WTC11 (cell line): ENCODE measurements at regions not wholly inside any gene's neighbourhood (a gene's known extent, or its start where the extent isn't known, plus 50 kb on each side); places are given as distances from the start of the nearest gene placed in this dataset.

ENCODE experiments used
- ATAC-seq: fragments of 200-7000 bp; cut with Tn5 transposase; 2 replicates; pipeline ENCODE4 v1.10.0; 2021; ENCODE audit warnings: mild to moderate bottlenecking, moderate library complexity
- CTCF ChIA-PET: fragments of 300-600 bp; sonication (Branson Sonifier 250); formaldehyde crosslinking; loops from one replicate; lab custom pipeline; 2021; ENCODE audit warnings: antibody characterized with exemption; lab: Charles Lee
- POLR2A ChIA-PET: fragments of 350-600 bp; sonication (Branson Sonifier 250); formaldehyde crosslinking; loops from one replicate; lab custom pipeline; 2021; ENCODE audit warnings: antibody characterized with exemption; lab: Charles Lee
- DNase-seq: peaks from one replicate; pipeline ENCODE4 v3.0.0; 2021; ENCODE audit warnings: low spot score
- H3K27ac Mint-ChIP-seq: 2 replicates; pipeline ENCODE4 v1.8.0; 2021; ENCODE audit warnings: mixed read lengths
- H3K27me3 Mint-ChIP-seq: 2 replicates; pipeline ENCODE4 v1.8.0; 2021; ENCODE audit warnings: low read depth, mild to moderate bottlenecking, moderate library complexity, mixed read lengths
- H3K36me3 Mint-ChIP-seq: 2 replicates; pipeline ENCODE4 v1.8.0; 2021; ENCODE audit warnings: mixed read lengths
- H3K4me1 Mint-ChIP-seq: 2 replicates; pipeline ENCODE4 v1.8.0; 2022; ENCODE audit warnings: mixed read lengths
- H3K4me3 Mint-ChIP-seq: 2 replicates; pipeline ENCODE4 v1.8.0; 2021; ENCODE audit warnings: mild to moderate bottlenecking, moderate library complexity, mixed read lengths
- H3K9me3 Mint-ChIP-seq: 2 replicates; pipeline ENCODE4 v1.8.0; 2021; ENCODE audit warnings: mixed read lengths
- AR ChIP-seq: fragments of 250-450 bp; sonication (Bioruptor Pico); IDR thresholded peaks from 2 replicates; pipeline ENCODE4 v1.9.0; 2021; ENCODE audit warnings: mild to moderate bottlenecking
- CREM ChIP-seq: sonication (generic); formaldehyde crosslinking; IDR thresholded peaks from 2 replicates; pipeline ENCODE4 v1.8.1; 2022; ENCODE audit warnings: mild to moderate bottlenecking, missing genetic modification reagents, moderate library complexity
- EMX1 ChIP-seq: fragments of 250-450 bp; sonication (Bioruptor Pico); IDR thresholded peaks from 2 replicates; pipeline ENCODE4 v1.8.0; 2021; ENCODE audit warnings: mild to moderate bottlenecking
- ETV6 ChIP-seq: sonication (generic); formaldehyde crosslinking; IDR thresholded peaks from 2 replicates; pipeline ENCODE4 v1.8.1; 2022; ENCODE audit warnings: mild to moderate bottlenecking, missing genetic modification reagents
- GRHL2 ChIP-seq: fragments of 250-450 bp; sonication (Bioruptor Pico); IDR thresholded peaks from 2 replicates; pipeline ENCODE4 v1.8.0; 2022; ENCODE audit warnings: mild to moderate bottlenecking, moderate library complexity; ENCODE audit not compliant: insufficient replicate concordance, severe bottlenecking
- KAT7 ChIP-seq: sonication (generic); formaldehyde crosslinking; IDR thresholded peaks from 2 replicates; pipeline ENCODE4 v1.8.1; 2023; ENCODE audit warnings: missing genetic modification reagents, mild to moderate bottlenecking, borderline replicate concordance
- MXD4 ChIP-seq: fragments of 250-450 bp; sonication (Bioruptor Pico); IDR thresholded peaks from 2 replicates; pipeline ENCODE4 v1.8.0; 2021; ENCODE audit warnings: mild to moderate bottlenecking, moderate library complexity, borderline replicate concordance
- PRDM15 ChIP-seq: sonication (generic); formaldehyde crosslinking; IDR thresholded peaks from 2 replicates; pipeline ENCODE4 v1.8.0; 2022; ENCODE audit warnings: missing genetic modification reagents
- RORB ChIP-seq: fragments of 250-450 bp; sonication (Bioruptor Pico); IDR thresholded peaks from 2 replicates; pipeline ENCODE4 v1.9.0; 2021; ENCODE audit warnings: mild to moderate bottlenecking
- SMAD4 ChIP-seq: sonication (generic); formaldehyde crosslinking; IDR thresholded peaks from 2 replicates; pipeline ENCODE4 v1.8.0; 2022; ENCODE audit warnings: mild to moderate bottlenecking, missing genetic modification reagents
- USF2 ChIP-seq: sonication (generic); formaldehyde crosslinking; IDR thresholded peaks from 2 replicates; pipeline ENCODE4 v1.8.1; 2023; ENCODE audit warnings: mild to moderate bottlenecking, missing genetic modification reagents, moderate library complexity
- ZBTB43 ChIP-seq: sonication (generic); formaldehyde crosslinking; IDR thresholded peaks from 2 replicates; pipeline ENCODE4 v1.8.1; 2023; ENCODE audit warnings: mild to moderate bottlenecking, missing genetic modification reagents
- ZNF219 ChIP-seq: sonication (generic); formaldehyde crosslinking; IDR thresholded peaks from 2 replicates; pipeline ENCODE4 v1.8.0; 2023; ENCODE audit warnings: missing genetic modification reagents, mild to moderate bottlenecking, borderline replicate concordance
- ZNF232 ChIP-seq: sonication (generic); formaldehyde crosslinking; IDR thresholded peaks from 2 replicates; pipeline ENCODE4 v1.8.0; 2022; ENCODE audit warnings: mild to moderate bottlenecking, missing genetic modification reagents
- ZNF317 ChIP-seq: sonication (generic); formaldehyde crosslinking; IDR thresholded peaks from 2 replicates; pipeline ENCODE4 v1.8.1; 2023; ENCODE audit warnings: low read depth, mild to moderate bottlenecking, moderate library complexity, missing genetic modification reagents, borderline replicate concordance
- ZNF425 ChIP-seq: fragments of 250-450 bp; sonication (Bioruptor Pico); conservative IDR thresholded peaks from 2 replicates; pipeline ENCODE4 v1.9.0; 2021; ENCODE audit warnings: mild to moderate bottlenecking
- TF ChIP-seq, protein P1 (sequence below): sonication (generic); formaldehyde crosslinking; IDR thresholded peaks from 2 replicates; pipeline ENCODE4 v1.8.1; 2022; ENCODE audit warnings: low read depth, missing genetic modification reagents, borderline replicate concordance

DNA sequence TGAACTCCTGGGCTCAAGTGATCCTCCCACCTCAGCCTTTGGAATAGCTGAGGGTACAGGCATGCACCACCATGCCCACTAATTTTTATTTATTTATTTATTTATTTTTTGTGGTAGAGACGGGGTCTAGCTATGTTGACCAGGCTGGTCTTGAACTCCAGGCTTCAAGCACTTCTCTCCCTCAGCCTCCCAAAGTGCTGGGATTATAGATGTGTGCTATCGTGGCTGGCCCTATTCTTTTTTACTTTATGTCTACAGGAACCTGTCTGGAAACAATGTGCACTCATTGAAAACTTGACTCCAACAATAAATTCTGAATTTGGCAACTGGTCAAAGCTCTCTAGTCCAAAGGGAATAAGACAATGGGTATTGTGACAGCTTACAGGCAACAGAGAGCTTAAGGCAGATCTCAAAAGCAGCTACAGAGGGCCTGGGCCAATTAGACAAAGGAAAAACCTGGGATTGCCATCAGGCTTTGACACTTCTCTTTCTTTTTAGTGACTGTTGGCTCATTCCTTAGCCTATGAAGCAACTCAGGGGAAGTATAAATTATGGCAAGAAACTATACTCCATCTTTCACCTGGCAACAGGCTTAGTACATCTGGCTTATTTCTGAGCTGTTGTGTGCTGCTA, 55.1 kb upstream of the RAPGEF4 start (continued):
- TF ChIP-seq PRDM15 (CRISPR knock-in tag) (no peak), ZNF425 (no peak), EMX1 (no peak)
- TF ChIP-seq, protein P1, sequence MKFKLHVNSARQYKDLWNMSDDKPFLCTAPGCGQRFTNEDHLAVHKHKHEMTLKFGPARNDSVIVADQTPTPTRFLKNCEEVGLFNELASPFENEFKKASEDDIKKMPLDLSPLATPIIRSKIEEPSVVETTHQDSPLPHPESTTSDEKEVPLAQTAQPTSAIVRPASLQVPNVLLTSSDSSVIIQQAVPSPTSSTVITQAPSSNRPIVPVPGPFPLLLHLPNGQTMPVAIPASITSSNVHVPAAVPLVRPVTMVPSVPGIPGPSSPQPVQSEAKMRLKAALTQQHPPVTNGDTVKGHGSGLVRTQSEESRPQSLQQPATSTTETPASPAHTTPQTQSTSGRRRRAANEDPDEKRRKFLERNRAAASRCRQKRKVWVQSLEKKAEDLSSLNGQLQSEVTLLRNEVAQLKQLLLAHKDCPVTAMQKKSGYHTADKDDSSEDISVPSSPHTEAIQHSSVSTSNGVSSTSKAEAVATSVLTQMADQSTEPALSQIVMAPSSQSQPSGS (CRISPR knock-in tag) = no peak

DNA sequence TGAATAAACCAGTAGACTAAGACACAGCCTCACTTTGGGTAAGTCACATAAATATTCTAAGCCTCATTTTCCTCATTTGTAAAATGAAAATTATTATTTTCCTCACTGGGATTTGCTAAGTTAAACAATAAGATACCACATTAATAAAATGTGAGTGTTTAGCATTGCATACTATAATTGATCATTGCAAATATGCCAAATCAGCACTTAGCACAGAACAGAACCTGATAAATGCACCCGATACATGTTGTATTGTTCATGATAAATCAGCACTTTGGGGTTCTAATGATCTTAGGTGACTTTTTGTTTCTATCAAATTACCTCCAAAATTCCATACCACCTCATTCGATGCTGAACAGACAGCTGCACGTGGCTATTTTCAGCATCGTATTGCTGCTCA, 50.2 kb upstream of the RAPGEF4 start:
- Mint-ChIP-seq H3K4me1 (no peaks in the 10 kb centered on the region), H3K36me3 (peaks cover 24% of the 10 kb centered on the region), H3K27me3 (no peaks in the 10 kb centered on the region; the same call in 1 of the 2 replicates), H3K27ac (no peak overlapping the region), H3K9me3 (peaks cover 57% of the 10 kb centered on the region), H3K4me3 (no peak overlapping the region)
- DNase-seq (no peak), ATAC-seq (no peak)
- no peak for TF ChIP-seq CREM
- no peak for TF ChIP-seq SMAD4 (CRISPR knock-in tag)
- TF ChIP-seq GRHL2 (CRISPR knock-in tag) = no peak
- TF ChIP-seq RORB = no peak
- TF ChIP-seq AR = no peak
- no peak for TF ChIP-seq ZBTB43
- no peak for TF ChIP-seq ETV6 (CRISPR knock-in tag)
- no peak for TF ChIP-seq ZNF317 (CRISPR knock-in tag)
- no peak for TF ChIP-seq ZNF219
- no peak for TF ChIP-seq ZNF232 (CRISPR knock-in tag)
- TF ChIP-seq KAT7 (CRISPR knock-in tag) = no peak
- no peak for TF ChIP-seq USF2 (CRISPR knock-in tag)
- TF ChIP-seq MXD4 = no peak
- CTCF ChIA-PET = interaction anchor here (1.2 to 5.0 kb wide), 2 partner anchors 11 to 91 kb away, joined by 3 to 29 read pairs; no protein-coding TSS in a partner anchor
- POLR2A ChIA-PET = interaction anchor here (0.6 kb wide), 1 partner anchor 1595 kb away, joined by 4 read pairs; no protein-coding TSS in a partner anchor
